Fibroblast of lung (primary cell): ENCODE measurements at regions not wholly inside any gene's neighbourhood (a gene's known extent, or its start where the extent isn't known, plus 50 kb on each side); places are given as distances from the start of the nearest gene placed in this dataset.

ENCODE experiments used
- DNase-seq, 2 donors: peaks; one replicate each; pipeline versions ENCODE4 v3.0.0 to v3.0.0-alpha.2; 2010; ENCODE audit warnings: low read depth in 2 of 2
- H2AFZ ChIP-seq: 2 replicates; pipeline ENCODE4 v1.5.1; 2012; ENCODE audit warnings: low read length, control low read depth, inconsistent platforms
- H3K27ac ChIP-seq: 2 replicates; pipeline ENCODE4 v1.5.1; 2011; ENCODE audit warnings: low read length, control low read depth; ENCODE audit not compliant: insufficient read depth
- H3K27me3 ChIP-seq: 2 replicates; pipeline ENCODE4 v1.5.1; 2011; ENCODE audit warnings: mild to moderate bottlenecking, low read length; ENCODE audit not compliant: control insufficient read depth, insufficient read depth
- H3K36me3 ChIP-seq: 2 replicates; pipeline ENCODE4 v1.5.1; 2011; ENCODE audit warnings: low read length; ENCODE audit not compliant: control insufficient read depth, insufficient read depth
- H3K4me1 ChIP-seq: 2 replicates; pipeline ENCODE4 v1.5.1; 2011; ENCODE audit warnings: low read length; ENCODE audit not compliant: control insufficient read depth, insufficient read depth; ENCODE audit errors: extremely low read depth
- H3K4me2 ChIP-seq: 2 replicates; pipeline ENCODE4 v1.5.1; 2011; ENCODE audit warnings: low read length, control low read depth; ENCODE audit not compliant: insufficient read depth; ENCODE audit errors: extremely low read depth
- H3K4me3 ChIP-seq, 4 experiments: fragments of 200-600 bp in 1 of 4; sonication (generic) in 1 of 4; replicated peaks in 1 of 4; 2 replicates each; pipeline ENCODE4 v1.5.1; 2011 to 2016; ENCODE audit warnings: low read length in 4 of 4, low read depth in 3 of 4, mild to moderate bottlenecking in 3 of 4, control low read depth in 2 of 4, inconsistent platforms in 1 of 4, mixed read lengths in 1 of 4; ENCODE audit not compliant: insufficient read depth in 1 of 4; ENCODE audit errors: control extremely low read depth in 1 of 4
- H3K79me2 ChIP-seq: 2 replicates; pipeline ENCODE4 v1.5.1; 2012; ENCODE audit warnings: mild to moderate bottlenecking, low read length, inconsistent platforms; ENCODE audit not compliant: control insufficient read depth, insufficient read depth
- H3K9ac ChIP-seq: 2 replicates; pipeline ENCODE4 v1.5.1; 2011; ENCODE audit warnings: mild to moderate bottlenecking, low read length, control low read depth; ENCODE audit not compliant: insufficient read depth
- H3K9me3 ChIP-seq: 2 replicates; pipeline ENCODE4 v1.5.1; 2012; ENCODE audit warnings: low read depth, low read length; ENCODE audit not compliant: control insufficient read depth, insufficient read depth
- H4K20me1 ChIP-seq: 2 replicates; pipeline ENCODE4 v1.5.1; 2011; ENCODE audit warnings: low read length; ENCODE audit not compliant: control insufficient read depth, insufficient read depth; ENCODE audit errors: extremely low read depth
- CTCF ChIP-seq, 2 donors: IDR thresholded peaks in 1 of 2; conservative IDR thresholded peaks in 1 of 2; 1 replicate in 1 of 2; 2 replicates in 1 of 2; pipeline ENCODE4 v1.5.1; 2011 to 2012; ENCODE audit warnings: low read length in 2 of 2, control low read depth in 1 of 2, inconsistent platforms in 1 of 2, low read depth in 1 of 2, mild to moderate bottlenecking in 1 of 2
- EZH2 ChIP-seq: IDR thresholded peaks from 2 replicates; pipeline ENCODE4 v1.5.1; 2012; ENCODE audit warnings: low read length, control low read depth, mild to moderate bottlenecking; ENCODE audit errors: missing control alignments

GRCh38 chr19:29311191-29311790, 98.3 kb upstream of the UQCRFS1 start:
- no peaks in the 10 kb centered on the region for H3K9me3 ChIP-seq
- no peaks in the 10 kb centered on the region for H3K4me1 ChIP-seq
- H2AFZ ChIP-seq = no peak overlapping the region
- H3K27me3 ChIP-seq = no peaks in the 10 kb centered on the region
- TF ChIP-seq EZH2 = no peak
- TF ChIP-seq CTCF (conservative IDR thresholded peaks at IDR 0.05 in 1 of 2, IDR thresholded peaks at IDR 0.05 in 1 of 2; ENCODE audit: low read depth in 1 of 2, low read length in 2 of 2) = no peak
- H3K4me2 ChIP-seq = no peak overlapping the region
- H3K27ac ChIP-seq = no peak overlapping the region
- H3K79me2 ChIP-seq = no peaks in the 10 kb centered on the region
- H4K20me1 ChIP-seq = no peaks in the 10 kb centered on the region
- H3K4me3 ChIP-seq = no peak overlapping the region
- H3K36me3 ChIP-seq = no peaks in the 10 kb centered on the region
- H3K9ac ChIP-seq = no peak overlapping the region
- no peak for DNase-seq

DNA sequence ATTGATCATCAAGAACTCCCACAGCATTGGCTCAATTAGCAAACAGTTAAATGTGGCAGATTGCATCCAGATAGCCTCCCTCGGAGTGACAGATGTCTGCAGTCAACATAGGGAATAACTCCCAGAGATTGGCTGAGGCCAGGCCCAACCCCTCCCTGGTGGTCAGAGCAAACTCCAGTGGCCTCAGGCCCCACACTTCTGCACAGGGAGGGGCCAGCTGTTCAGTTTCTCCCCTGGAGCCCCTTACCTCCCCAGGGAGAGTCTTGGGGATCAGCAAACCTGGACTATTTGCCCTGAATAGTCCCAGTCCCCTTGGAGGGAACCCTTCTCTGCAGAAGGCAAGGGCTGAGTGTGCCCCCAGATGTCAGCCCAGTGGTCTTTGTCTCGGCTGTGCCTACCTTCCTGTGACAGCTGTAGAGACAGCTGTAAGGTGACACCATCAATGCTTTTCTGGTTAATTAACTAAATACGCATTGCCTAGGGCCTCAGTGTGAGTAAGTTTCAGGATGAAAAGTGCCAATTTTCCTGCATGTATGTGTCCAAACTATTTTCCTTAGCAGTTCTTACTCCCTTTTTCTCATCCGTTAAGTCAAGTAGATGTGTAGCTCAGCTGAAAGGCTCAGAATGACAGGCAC, 102.7 kb upstream of the UQCRFS1 start:
- Histone ChIP-seq H3K79me2 (no peaks in the 10 kb centered on the region), H3K4me2 (no peak overlapping the region), H4K20me1 (no peaks in the 10 kb centered on the region), H3K4me1 (no peaks in the 10 kb centered on the region), H3K27ac (no peak overlapping the region), H3K27me3 (no peaks in the 10 kb centered on the region), H2AFZ (no peak overlapping the region), H3K36me3 (no peaks in the 10 kb centered on the region), H3K9ac (no peak overlapping the region), H3K9me3 (no peaks in the 10 kb centered on the region), H3K4me3 (no peak overlapping the region)
- DNase-seq = no peak
- TF ChIP-seq CTCF (conservative IDR thresholded peaks at IDR 0.05 in 1 of 2, IDR thresholded peaks at IDR 0.05 in 1 of 2; ENCODE audit: low read depth in 1 of 2, low read length in 2 of 2) (no peak), EZH2 (no peak)

DNA sequence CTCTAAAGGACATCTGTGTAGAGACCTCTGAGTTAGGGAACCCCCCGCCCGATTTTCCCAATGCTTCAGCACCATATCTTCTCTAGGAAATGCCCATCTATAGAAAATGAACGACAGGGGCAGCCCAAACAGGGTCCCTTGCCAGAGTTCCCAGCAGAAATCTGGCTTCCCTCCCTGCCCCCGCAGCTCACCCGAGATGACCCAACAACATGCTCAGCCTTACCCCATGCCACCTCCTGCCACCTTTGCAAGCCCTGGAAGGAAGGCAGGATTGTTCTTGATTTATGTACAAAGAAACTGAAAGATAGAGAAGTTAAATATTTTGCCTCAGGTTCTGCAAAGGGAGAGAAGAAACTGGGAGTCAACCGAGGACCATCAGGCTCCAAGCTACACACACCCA, 105.6 kb upstream of the UQCRFS1 start:
- Histone ChIP-seq H3K9ac (no peak overlapping the region), H3K27ac (no peak overlapping the region), H3K36me3 (no peaks in the 10 kb centered on the region), H2AFZ (no peak overlapping the region), H3K4me1 (no peaks in the 10 kb centered on the region), H3K9me3 (no peaks in the 10 kb centered on the region), H3K4me3 (no peak overlapping the region), H3K79me2 (no peaks in the 10 kb centered on the region), H3K4me2 (no peak overlapping the region), H4K20me1 (no peaks in the 10 kb centered on the region), H3K27me3 (no peaks in the 10 kb centered on the region)
- DNase-seq = no peak
- TF ChIP-seq EZH2 (no peak), CTCF (conservative IDR thresholded peaks at IDR 0.05 in 1 of 2, IDR thresholded peaks at IDR 0.05 in 1 of 2; ENCODE audit: low read depth in 1 of 2, low read length in 2 of 2) (no peak)
